ENCODE measurements at regions not wholly inside any gene's neighbourhood (a gene's known extent, or its start where the extent isn't known, plus 50 kb on each side); places are given as distances from the start of the nearest gene placed in this dataset.
"Not testable (repeated sequence)": the region's sequence is repeated elsewhere in the genome, so short reads cannot be mapped to it uniquely, and the experiment has no call there.

GRCh38 chr14:105986894-105987284, 460.5 kb downstream of the TMEM121 start:
- DNase-seq: no peak

DNA sequence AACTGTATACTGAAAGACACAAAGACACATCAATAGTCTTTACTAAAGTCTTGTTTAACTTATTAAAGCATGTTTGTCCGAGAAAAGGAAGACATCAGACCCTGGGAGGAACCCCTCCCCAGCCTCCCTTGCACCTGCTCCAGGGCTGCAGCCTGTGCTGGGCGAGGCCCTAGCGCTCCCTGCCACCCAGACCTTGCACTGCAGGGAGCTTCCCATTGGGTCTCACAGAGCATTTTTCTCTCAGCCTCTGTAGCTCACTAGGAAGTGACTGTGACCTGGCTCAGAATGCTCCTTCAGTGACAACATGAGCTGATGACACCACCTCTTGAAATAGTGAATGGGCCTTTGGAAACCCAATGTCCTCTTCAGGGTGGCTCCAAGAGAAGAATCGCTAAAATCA, 461.2 kb downstream of the TMEM121 start:
- no peak for DNase-seq

DNA sequence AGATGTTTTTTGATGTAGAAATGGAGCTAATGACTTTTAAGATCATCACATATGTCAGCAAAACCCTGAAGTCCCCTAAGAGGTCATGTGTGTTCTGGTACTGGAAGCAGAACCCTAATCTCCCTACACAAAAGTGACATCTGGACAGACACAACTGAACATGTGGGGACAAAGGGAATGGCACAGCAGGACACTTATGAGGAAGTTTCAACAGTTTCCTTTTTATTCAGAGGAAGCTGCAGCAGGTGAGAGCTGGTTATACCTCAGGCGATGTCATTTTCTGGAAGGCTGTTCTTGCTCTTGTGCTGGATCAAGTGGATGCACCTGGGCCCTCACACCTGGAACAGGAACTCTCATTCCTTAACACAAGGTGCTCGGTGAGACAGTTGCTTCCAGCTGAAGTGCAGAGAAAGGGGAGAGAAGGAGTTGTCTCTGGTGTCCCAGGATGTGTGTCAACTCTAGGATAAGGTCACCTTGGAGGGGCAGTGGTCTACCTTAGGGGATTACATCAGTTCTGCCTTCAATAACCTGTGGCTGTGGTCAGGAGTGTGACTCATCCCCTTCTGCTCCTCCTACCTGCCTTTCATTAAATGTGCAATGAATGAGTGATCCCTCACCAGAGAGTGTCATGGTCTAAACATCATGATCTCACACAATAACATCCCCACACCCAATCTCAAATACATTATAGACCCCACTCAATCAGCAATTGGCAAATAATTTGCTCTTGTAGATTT, 463.4 kb downstream of the TMEM121 start:
- DNase-seq: no peak

- not testable (repeated sequence) for DNase-seq
These were observed 465.3 kb downstream of the TMEM121 start for GRCh38 chr14:105991677-105992076.

- no peak for DNase-seq
These were observed 467.4 kb downstream of the TMEM121 start for GRCh38 chr14:105993814-105994213.

DNA sequence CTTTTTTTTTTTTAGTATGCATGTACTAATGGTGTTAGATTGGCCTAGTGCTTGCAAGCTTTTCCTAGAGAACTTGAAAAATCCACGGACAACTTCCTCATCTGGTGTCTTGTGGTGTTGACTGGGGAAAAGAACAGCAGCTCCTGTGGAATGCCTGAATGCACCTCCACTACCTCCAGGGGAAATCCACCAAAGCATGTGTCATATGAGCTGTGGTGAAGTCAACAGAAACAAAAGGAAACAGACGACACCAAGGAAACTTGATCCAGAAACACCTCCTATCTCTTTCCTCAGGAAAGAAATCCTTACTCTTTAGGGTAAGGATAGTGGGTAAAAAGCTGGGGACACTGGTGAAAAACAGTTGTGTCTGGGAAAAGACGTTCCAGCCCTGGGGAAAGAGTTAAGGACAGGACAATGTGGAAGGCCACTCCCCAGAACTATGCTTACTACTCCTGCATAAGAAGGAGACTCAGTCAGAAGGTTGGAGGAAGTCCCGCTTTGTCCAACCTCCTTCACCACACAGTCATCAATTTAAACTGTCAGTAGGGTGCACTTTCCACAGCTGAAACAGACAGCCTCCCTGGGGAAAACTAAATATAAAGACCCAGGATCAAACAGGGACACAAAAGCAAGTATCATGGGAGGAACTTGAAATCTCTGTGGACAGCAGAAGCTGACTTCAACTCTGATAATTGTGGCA, 468.8 kb downstream of the TMEM121 start:
- not testable (repeated sequence) for DNase-seq

- not testable (repeated sequence) for DNase-seq
These were observed 472.2 kb downstream of the TMEM121 start for GRCh38 chr14:105998597-105998996.

- no peak for DNase-seq
These were observed 473.1 kb downstream of the TMEM121 start for GRCh38 chr14:105999361-106000028.

- DNase-seq: not testable (repeated sequence)
These were observed 473.7 kb downstream of the TMEM121 start for GRCh38 chr14:106000029-106000511.

GRCh38 chr14:106001277-106001676, 474.9 kb downstream of the TMEM121 start:
- DNase-seq: not testable (repeated sequence)

DNA sequence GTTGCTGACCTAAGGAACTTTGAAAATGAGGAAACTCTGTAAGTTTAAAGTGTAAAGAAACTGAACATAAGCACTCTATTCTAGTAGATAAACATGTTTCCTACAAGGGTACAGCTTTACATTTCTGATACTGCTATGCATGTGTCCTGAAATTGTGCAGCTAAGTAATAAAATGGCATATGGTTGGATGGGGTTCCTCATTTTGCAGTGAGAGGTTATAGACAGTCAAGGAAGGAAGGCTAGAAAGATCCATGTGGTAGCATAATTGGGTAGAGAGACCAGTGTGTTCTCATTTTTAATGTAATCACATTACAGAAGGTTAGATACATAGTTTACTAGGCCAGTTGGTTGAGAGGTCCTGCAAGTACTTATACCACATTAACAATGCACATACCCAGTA, 477.0 kb downstream of the TMEM121 start:
- no peak for DNase-seq

DNA sequence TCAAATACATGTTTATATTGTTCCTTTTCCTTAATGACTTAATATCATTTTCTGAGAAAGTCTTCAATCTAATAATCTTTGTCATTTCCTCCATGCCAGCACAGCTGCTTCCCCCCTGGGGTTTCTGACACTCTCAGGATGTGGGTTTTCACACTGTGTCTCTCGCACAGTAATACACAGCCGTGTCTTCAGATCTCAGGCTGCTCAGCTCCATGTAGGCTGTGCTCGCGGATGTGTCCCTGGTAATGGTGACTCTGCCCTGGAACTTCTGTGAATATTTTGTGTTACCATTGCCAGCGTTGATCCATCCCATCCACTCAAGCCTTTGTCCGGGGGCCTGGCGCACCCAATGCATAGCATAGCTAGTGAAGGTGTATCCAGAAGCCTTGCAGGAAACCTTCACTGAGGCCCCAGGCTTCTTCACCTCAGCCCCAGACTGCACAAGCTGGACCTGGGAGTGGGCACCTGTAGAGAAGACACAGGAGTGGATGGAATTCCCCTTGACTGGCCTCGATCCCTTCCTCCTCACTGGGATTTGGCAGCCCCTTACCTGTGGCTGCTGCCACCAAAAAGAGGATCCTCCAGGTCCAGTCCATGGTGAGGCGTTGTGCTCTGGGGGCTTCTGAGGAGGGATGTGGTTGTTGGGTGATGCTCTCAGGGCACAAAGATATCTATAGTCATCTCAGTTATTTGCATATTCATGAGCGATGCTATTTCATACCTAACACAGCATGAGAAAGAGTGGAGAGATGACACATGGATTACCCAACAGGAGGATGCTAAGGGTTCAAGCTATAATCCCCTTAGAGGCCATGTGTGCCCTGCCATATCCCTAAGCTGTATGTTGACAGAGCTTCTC, 478.8 kb downstream of the TMEM121 start:
- not testable (repeated sequence) for DNase-seq

DNA sequence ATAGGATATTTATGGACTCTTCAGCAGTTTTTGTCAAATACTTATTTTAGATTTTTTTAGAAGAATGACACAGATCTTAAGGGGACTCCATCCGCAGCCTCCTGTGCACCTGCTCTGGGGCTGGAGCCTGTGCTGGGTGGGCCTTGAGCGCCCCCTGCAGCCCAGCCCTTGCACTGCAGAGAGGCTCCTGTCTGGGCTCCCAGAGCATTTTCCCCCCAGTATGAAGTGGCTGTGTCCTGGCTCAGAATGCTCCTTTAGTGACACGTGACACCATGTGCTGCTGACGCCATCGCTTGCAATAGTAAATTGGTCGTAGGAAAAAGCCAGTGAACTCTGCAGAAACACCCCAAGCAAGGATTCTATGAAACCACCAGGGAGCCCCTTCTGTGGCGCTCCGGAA, 479.7 kb downstream of the TMEM121 start:
- DNase-seq: not testable (repeated sequence)

- not testable (repeated sequence) for DNase-seq
These were observed 480.3 kb downstream of the TMEM121 start for GRCh38 chr14:106006716-106007115.

GRCh38 chr14:106010783-106011182, 484.4 kb downstream of the TMEM121 start:
- no peak for DNase-seq

DNA sequence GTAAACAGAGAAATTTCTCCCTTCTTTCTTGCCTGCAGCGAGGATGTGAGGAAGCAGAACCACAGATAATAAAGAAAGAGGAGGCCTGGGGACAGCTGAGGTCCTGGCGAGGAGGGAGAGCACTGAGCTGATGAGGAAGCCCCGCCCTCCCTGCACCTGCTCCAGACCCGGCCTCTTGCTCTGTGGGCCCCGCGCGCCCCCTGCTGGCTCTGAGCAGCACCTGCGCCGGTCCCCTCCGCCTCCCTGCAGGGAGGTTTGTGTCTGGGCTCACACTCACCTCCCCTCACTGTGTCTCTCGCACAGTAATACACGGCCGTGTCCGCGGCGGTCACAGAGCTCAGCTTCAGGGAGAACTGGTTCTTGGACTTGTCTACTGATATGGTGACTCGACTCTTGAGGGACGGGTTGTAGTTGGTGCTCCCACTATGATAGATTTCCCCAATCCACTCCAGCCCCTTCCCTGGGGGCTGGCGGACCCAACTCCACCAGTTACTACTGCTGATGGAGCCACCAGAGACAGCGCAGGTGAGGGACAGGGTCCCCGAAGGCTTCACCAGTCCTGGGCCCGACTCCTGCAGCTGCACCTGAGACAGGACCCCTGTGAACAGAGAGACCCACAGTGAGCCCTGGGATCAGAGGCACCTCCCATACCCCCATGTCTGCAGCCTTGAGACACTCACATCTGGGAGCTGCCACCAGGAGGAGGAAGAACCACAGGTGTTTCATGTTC, 485.4 kb downstream of the TMEM121 start:
- DNase-seq: not testable (repeated sequence)

DNA sequence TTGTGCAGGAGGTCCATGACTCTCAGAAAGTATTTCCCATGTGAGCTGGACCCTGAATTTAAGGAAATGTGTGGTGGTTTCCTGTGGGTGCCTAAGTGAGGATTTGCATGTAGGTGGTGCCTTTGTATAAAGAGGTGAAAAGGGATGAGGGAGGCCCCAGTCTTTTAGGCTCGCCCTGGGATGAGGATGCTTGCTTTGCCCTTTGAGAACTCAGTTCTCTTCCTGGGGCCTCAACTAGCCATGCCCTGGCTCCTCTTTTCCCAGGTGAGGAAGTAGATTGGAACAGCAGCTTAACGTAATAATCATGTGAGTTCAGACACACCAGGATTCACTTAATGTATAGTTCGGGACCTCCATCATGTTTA, 486.0 kb downstream of the TMEM121 start:
- not testable (repeated sequence) for DNase-seq

- DNase-seq: no peak
These were observed 487.5 kb downstream of the TMEM121 start for GRCh38 chr14:106013879-106014376.

DNA sequence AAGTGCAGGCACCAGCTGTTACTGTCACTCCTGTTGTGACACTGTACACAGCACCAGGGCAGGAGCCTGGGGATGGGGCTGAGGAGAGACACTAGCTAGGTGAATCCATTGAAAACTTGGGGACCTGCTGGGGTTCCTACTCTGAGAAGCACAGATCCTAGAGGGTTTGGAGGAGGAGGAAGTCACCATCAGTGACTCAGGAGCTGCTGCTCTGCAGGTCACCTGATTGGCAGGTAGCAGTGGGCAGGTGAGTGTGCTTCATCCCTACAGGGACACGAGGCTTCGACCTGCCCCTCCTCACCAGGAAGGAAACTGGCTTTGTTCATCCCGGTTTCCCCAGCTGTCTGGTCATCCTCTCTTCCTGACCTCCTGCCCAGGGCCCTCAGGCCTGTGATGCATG, 491.6 kb downstream of the TMEM121 start:
- DNase-seq: not testable (repeated sequence)

DNA sequence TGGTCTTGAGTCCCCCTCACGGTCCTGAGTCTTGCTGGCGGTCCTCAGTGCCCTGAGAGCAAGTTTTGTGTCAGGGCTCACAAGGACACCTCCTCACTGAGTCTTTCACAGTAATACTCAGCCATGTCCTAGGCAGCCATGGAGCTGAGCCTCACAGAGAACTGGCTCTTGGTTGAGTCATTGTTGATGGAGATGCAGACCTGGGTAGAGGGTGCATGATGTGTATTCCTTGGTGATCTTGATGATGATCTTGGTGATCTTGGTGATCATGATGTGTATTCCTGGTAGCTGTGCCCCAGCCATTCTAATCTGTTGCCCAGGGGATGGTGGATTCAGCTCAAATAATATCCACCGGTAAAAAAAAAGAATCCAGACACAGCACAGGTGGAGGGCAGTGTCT, 495.4 kb downstream of the TMEM121 start:
- no peak for DNase-seq

- not testable (repeated sequence) for DNase-seq
These were observed 496.3 kb downstream of the TMEM121 start for GRCh38 chr14:106022648-106023047.

GRCh38 chr14:106023411-106023810, 497.0 kb downstream of the TMEM121 start:
- DNase-seq: no peak

Data from HCEC 1CT (cell line).